ENCODE measurements at regions not wholly inside any gene's neighbourhood (a gene's known extent, or its start where the extent isn't known, plus 50 kb on each side); places are given as distances from the start of the nearest gene placed in this dataset.

GRCh38 chr11:27186580-27186979 is 146.0 kb downstream of the BBOX1 start:
- Histone ChIP-seq H3K36me3 (ENCODE audit: control insufficient read depth in 2 of 2, insufficient read depth in 1 of 2, low read length in 2 of 2) (no peaks in the 10 kb centered on the region), H3K4me1 (ENCODE audit: control insufficient read depth, insufficient read depth, low read length) (no peaks in the 10 kb centered on the region), H3K27ac (ENCODE audit: extremely low read depth, low read depth, low read length) (no peak overlapping the region), H3K9me3 (ENCODE audit: control insufficient read depth, insufficient read depth, low read depth, low read length) (no peaks in the 10 kb centered on the region), H3K4me3 (ENCODE audit: low read depth, low read length) (no peak overlapping the region)
- ChIA-PET CTCF (interaction anchor here (1.2 to 5.9 kb wide), 8 partner anchors 10 to 313 kb away, joined by 4 to 134 read pairs (median 10); no protein-coding TSS in a partner anchor), POLR2A (no interaction called here)
- TF ChIP-seq BCL11A (tag by site-specific recombination; IDR thresholded peaks at IDR 0.05; ENCODE audit: low read depth) (no peak), ZNF514 (tag by site-specific recombination; IDR thresholded peaks at IDR 0.05) (no peak), BCL11B (tag by site-specific recombination; IDR thresholded peaks at IDR 0.05; ENCODE audit: low read depth) (no peak), ZNF501 (tag by site-specific recombination; IDR thresholded peaks at IDR 0.05) (no peak), MEIS1 (CRISPR knock-in tag; IDR thresholded peaks at IDR 0.05; ENCODE audit: borderline replicate concordance) (no peak), ZNF544 (tag by site-specific recombination; IDR thresholded peaks at IDR 0.05) (no peak)

- Histone ChIP-seq H3K9me3 (ENCODE audit: control insufficient read depth, insufficient read depth, low read depth, low read length) (no peaks in the 10 kb centered on the region), H3K36me3 (ENCODE audit: control insufficient read depth in 2 of 2, insufficient read depth in 1 of 2, low read length in 2 of 2) (peaks cover 0 to under 1% of the 10 kb centered on the region in 2 experiments; a peak in 2 of 3 replicates), H3K4me1 (ENCODE audit: control insufficient read depth, insufficient read depth, low read length) (no peaks in the 10 kb centered on the region), H3K27ac (ENCODE audit: extremely low read depth, low read depth, low read length) (no peak overlapping the region), H3K4me3 (ENCODE audit: low read depth, low read length) (no peak overlapping the region)
- ChIA-PET POLR2A (interaction anchor here (0.5 to 1.0 kb wide), 2 partner anchors 112 to 301 kb away, joined by 4 read pairs; no protein-coding TSS in a partner anchor), CTCF (interaction anchor here (0.6 to 5.9 kb wide), 33 partner anchors 7 to 511 kb away, joined by 3 to 134 read pairs (median 4); no protein-coding TSS in a partner anchor)
- no peak for TF ChIP-seq ZNF707 (tag by site-specific recombination; IDR thresholded peaks at IDR 0.05)
- TF ChIP-seq ZNF18 (tag by site-specific recombination; IDR thresholded peaks at IDR 0.05) = no peak
- no peak for TF ChIP-seq ZNF623 (tag by site-specific recombination; IDR thresholded peaks at IDR 0.05)
- TF ChIP-seq ZNF548 (tag by site-specific recombination; IDR thresholded peaks at IDR 0.05) = no peak
- TF ChIP-seq ZNF174 (tag by site-specific recombination; IDR thresholded peaks at IDR 0.05) = no peak
- no peak for TF ChIP-seq ZSCAN30 (tag by site-specific recombination; IDR thresholded peaks at IDR 0.05)
- no peak for TF ChIP-seq ZSCAN5A (tag by site-specific recombination; IDR thresholded peaks at IDR 0.05)
- TF ChIP-seq INSM2 (tag by site-specific recombination; IDR thresholded peaks at IDR 0.05) = no peak
- no peak for TF ChIP-seq ZNF112 (tag by site-specific recombination; IDR thresholded peaks at IDR 0.05)
- TF ChIP-seq ZNF132 (tag by site-specific recombination; IDR thresholded peaks at IDR 0.05; ENCODE audit: borderline replicate concordance) = no peak
These were observed 144.1 kb downstream of the BBOX1 start for GRCh38 chr11:27184458-27185312.
